K562 (cell line): ENCODE measurements at regions not wholly inside any gene's neighbourhood (a gene's known extent, or its start where the extent isn't known, plus 50 kb on each side); places are given as distances from the start of the nearest gene placed in this dataset.

ENCODE experiments used
- ARID3B ChIP-seq: fragments of 250-450 bp; sonication (Bioruptor Pico); IDR thresholded peaks from 2 replicates; pipeline ENCODE4 v1.4.0; 2020; ENCODE audit warnings: borderline replicate concordance
- ARID4B ChIP-seq: sonication (generic); formaldehyde crosslinking; IDR thresholded peaks from 2 replicates; pipeline ENCODE4 v1.8.0; 2022; ENCODE audit warnings: mild to moderate bottlenecking, missing genetic modification reagents
- E2F3 ChIP-seq: fragments of 250-450 bp; sonication (Bioruptor Pico); IDR thresholded peaks from 2 replicates; pipeline ENCODE4 v1.4.0; 2020; ENCODE audit warnings: mild to moderate bottlenecking
- ETV6 ChIP-seq, 3 experiments: fragments of 150-350 bp in 1 of 3; sonication (generic) in 1 of 3; formaldehyde crosslinking in 1 of 3; IDR thresholded peaks; 2 replicates each; pipeline versions ENCODE4 v1.6.1 to v1.8.0; 2014 to 2022; ENCODE audit warnings: borderline replicate concordance in 2 of 3, low read depth in 2 of 3, antibody characterized with exemption in 1 of 3, low read length in 1 of 3, mild to moderate bottlenecking in 1 of 3, missing genetic modification reagents in 1 of 3
- HDAC8 ChIP-seq: fragments of 450-650 bp; IDR thresholded peaks from 2 replicates; pipeline ENCODE4 v1.6.1; 2016; ENCODE audit warnings: mild to moderate bottlenecking, missing genetic modification characterization, moderate library complexity, missing compliant biosample characterization
- MNT ChIP-seq, 2 experiments: fragments of 450-650 bp; conservative IDR thresholded peaks; 2 replicates each; pipeline ENCODE4 v1.6.1; 2017; ENCODE audit warnings: mild to moderate bottlenecking in 2 of 2, moderate library complexity in 2 of 2
- MYC ChIP-seq, 2 experiments: fragments of 250-450 bp in 1 of 2; sonication (Bioruptor Pico) in 1 of 2; IDR thresholded peaks; 2 replicates each; pipeline versions ENCODE4 v1.5.1 to v1.6.1; 2012 to 2021; ENCODE audit warnings: low read depth in 2 of 2, borderline replicate concordance in 1 of 2, improper control_type of control experiment in 1 of 2, low read length in 1 of 2, mild to moderate bottlenecking in 1 of 2, moderate library complexity in 1 of 2
- POLR2AphosphoS2 ChIP-seq: IDR thresholded peaks from 2 replicates; pipeline ENCODE4 v1.6.1; 2012; ENCODE audit warnings: low read length, improper control_type of control experiment
- PYGO2 ChIP-seq: fragments of 450-650 bp; IDR thresholded peaks from 2 replicates; pipeline ENCODE4 v1.6.1; 2016; ENCODE audit warnings: mild to moderate bottlenecking, missing genetic modification characterization, moderate library complexity, missing compliant biosample characterization
- RHOXF2B ChIP-seq: fragments of 250-450 bp; sonication (Bioruptor Pico); conservative IDR thresholded peaks from 2 replicates; pipeline ENCODE4 v1.5.1; 2021
- SIN3A ChIP-seq, 2 experiments: fragments of 150-350 bp in 1 of 2; IDR thresholded peaks; 2 replicates each; pipeline ENCODE4 v1.6.1; 2011 to 2016; ENCODE audit warnings: borderline replicate concordance in 2 of 2, low read depth in 2 of 2, low read length in 2 of 2, mild to moderate bottlenecking in 2 of 2, moderate library complexity in 2 of 2; ENCODE audit not compliant: control insufficient read depth in 1 of 2
- TAF1 ChIP-seq: IDR thresholded peaks from 2 replicates; pipeline ENCODE4 v1.6.1; 2011; ENCODE audit warnings: mild to moderate bottlenecking, low read length, moderate library complexity; ENCODE audit not compliant: insufficient read depth, control insufficient read depth, severe bottlenecking; ENCODE audit errors: extremely low read depth
- ZBED1 ChIP-seq: IDR thresholded peaks from 2 replicates; pipeline ENCODE4 v1.6.1; 2014
- ZBTB9 ChIP-seq: fragments of 450-650 bp; formaldehyde crosslinking; IDR thresholded peaks from 2 replicates; pipeline ENCODE4 v1.4.0; 2020; ENCODE audit warnings: mild to moderate bottlenecking, moderate library complexity
- ZNF436 ChIP-seq: fragments of 250-450, 450-650 bp; sonication (Bioruptor Pico); formaldehyde crosslinking; IDR thresholded peaks from 2 replicates; pipeline ENCODE4 v1.7.0; 2020; ENCODE audit warnings: mild to moderate bottlenecking
- ZNF766 ChIP-seq: fragments of 200-800 bp; sonication (Bioruptor generic); conservative IDR thresholded peaks from 2 replicates; pipeline ENCODE4 v1.6.1; 2016; ENCODE audit warnings: missing genetic modification characterization, missing compliant biosample characterization

GRCh38 chr9:129482521-129483414 is 138.1 kb downstream of the C9orf50 start (continued):
- TF ChIP-seq PYGO2 (tag) = no peak
- TF ChIP-seq RHOXF2B (CRISPR knock-in tag) = no peak
- no peak for TF ChIP-seq MNT (conservative IDR thresholded peaks at IDR 0.05)
- no peak for TF ChIP-seq ZBED1
- TF ChIP-seq MYC (IDR thresholded peaks at IDR 0.05; ENCODE audit: low read depth, low read length) = peak; percentile 63
- no peak; the same call in 1 of the 2 replicates for TF ChIP-seq MYC (CRISPR knock-in tag; IDR thresholded peaks at IDR 0.05; ENCODE audit: borderline replicate concordance, low read depth)
- TF ChIP-seq ZBTB9 (CRISPR knock-in tag) = peak; percentile 84; the same call in 1 of the 2 replicates
- TF ChIP-seq E2F3 = 0 out of 2 replicates have a peak, but pooled peaks have one; percentile 41
- no peak for TF ChIP-seq ZNF436 (CRISPR knock-in tag)
- TF ChIP-seq ARID3B (CRISPR knock-in tag) = no peak
- TF ChIP-seq POLR2AphosphoS2 = no peak
- no peak for TF ChIP-seq ZNF766 (CRISPR knock-in tag)
- TF ChIP-seq SIN3A (IDR thresholded peaks at IDR 0.05; ENCODE audit: borderline replicate concordance in 2 of 2, control insufficient read depth in 1 of 2, low read depth in 2 of 2, low read length in 2 of 2) = no peak
- peak; percentile 9 for TF ChIP-seq TAF1
- peak; percentile 34; the same call in 1 of the 2 replicates for TF ChIP-seq HDAC8 (tag)
- TF ChIP-seq ARID4B (CRISPR knock-in tag) = 0 out of 2 replicates have a peak, but pooled peaks have one; percentile 22
- TF ChIP-seq ETV6 (IDR thresholded peaks at IDR 0.05; ENCODE audit: borderline replicate concordance in 1 of 2, low read depth in 2 of 2, low read length in 1 of 2) = no peak
- TF ChIP-seq ETV6 (CRISPR knock-in tag; IDR thresholded peaks at IDR 0.05; ENCODE audit: borderline replicate concordance) = no peak
